ENCODE measurements at regions not wholly inside any gene's neighbourhood (a gene's known extent, or its start where the extent isn't known, plus 50 kb on each side); places are given as distances from the start of the nearest gene placed in this dataset.
"Not testable (repeated sequence)": the region's sequence is repeated elsewhere in the genome, so short reads cannot be mapped to it uniquely, and the experiment has no call there.

- no peak for DNase-seq (ENCODE audit: low read depth)
These were observed 582.6 kb downstream of the SLITRK6 start for GRCh38 chr13:85216576-85216975.

- DNase-seq (ENCODE audit: low read depth) = no peak
These were observed 586.5 kb downstream of the SLITRK6 start for GRCh38 chr13:85212692-85213091.

DNA sequence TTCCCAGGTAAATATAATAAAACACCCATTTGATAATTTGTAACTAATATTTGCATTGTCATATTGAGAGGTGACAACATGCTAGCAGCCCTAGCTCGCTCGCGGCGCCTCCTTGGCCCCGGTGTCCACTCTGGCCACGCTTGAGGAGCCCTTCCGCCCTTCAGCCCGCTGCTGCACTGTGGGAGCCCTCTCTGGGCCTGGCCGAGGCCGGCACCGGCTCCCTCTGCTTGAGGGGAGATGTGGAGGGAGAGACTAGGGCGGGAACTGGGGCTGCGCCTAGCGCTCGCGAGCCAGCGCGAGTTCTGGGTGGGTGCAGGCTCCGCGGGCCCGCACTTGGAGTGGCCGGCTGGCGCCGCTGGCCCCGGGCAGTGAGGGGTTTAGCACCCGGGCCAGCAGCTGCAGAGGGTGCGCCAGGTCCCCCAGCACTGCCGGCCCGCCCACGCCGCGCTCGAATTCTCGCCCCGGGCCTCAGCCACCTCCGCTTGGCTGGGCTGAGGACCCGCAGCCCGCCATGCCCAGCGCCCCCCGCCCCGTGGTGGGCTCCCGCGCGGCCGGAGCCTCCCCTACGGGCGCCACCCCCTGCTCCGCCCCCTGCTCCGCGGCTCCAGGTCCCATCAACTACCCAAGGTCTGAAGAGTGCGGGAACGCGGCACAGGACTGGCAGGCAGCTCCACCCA, 594.4 kb downstream of the SLITRK6 start:
- DNase-seq (ENCODE audit: low read depth) = no peak

DNA sequence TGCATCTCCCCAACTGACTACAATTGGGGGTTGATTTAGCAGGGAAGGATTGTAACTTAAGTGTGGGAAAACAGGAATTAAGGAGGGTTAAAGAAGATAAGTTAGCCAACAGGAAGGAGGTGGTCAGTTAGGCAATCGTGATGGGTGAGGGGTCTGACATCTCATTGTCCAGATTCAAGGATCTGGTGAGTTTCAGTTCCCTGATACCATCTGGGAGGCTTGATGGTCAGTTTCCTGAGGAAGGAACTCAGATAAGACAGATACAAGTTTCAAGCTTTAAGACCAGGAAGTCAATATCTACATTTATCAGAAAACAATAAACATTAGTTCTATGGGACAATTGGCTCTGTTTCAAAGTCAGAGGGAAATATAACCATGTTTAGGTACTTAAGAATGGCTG, 601.8 kb downstream of the SLITRK6 start:
- no peak for DNase-seq (ENCODE audit: low read depth)

DNA sequence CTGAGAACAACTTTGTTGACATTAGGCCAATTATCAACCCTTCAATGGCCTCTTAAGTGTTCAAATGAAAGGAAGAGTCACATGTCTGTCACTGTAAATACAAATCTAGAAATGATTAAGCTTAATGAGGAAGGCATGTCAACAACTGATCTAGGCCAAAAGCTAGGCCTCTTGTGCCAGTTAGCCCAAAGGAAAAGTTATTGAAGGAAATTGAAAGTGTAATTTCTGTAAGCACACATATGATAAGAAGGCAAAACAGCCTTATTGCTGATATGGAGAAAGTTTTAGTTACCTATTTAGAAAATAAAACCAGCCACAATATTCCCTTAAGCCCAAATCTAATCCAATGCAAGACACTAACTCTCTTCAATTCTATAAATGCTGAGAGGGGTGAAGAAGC, 604.7 kb downstream of the SLITRK6 start:
- no peak for DNase-seq (ENCODE audit: low read depth)

GRCh38 chr13:85191996-85192718, 607.1 kb downstream of the SLITRK6 start:
- no peak for DNase-seq (ENCODE audit: low read depth)

GRCh38 chr13:85186356-85187045, 612.7 kb downstream of the SLITRK6 start:
- no peak for DNase-seq (ENCODE audit: low read depth)

- DNase-seq (ENCODE audit: low read depth) = no peak
These were observed 624.9 kb downstream of the SLITRK6 start for GRCh38 chr13:85174291-85174690.

GRCh38 chr13:85170372-85170771, 628.8 kb downstream of the SLITRK6 start:
- no peak for DNase-seq (ENCODE audit: low read depth)

GRCh38 chr13:85166891-85167290, 632.3 kb downstream of the SLITRK6 start:
- DNase-seq (ENCODE audit: low read depth) = no peak

GRCh38 chr13:85163063-85163462, 636.2 kb downstream of the SLITRK6 start:
- DNase-seq (ENCODE audit: low read depth) = no peak

GRCh38 chr13:85148009-85148408, 651.2 kb downstream of the SLITRK6 start:
- DNase-seq (ENCODE audit: low read depth) = no peak

DNA sequence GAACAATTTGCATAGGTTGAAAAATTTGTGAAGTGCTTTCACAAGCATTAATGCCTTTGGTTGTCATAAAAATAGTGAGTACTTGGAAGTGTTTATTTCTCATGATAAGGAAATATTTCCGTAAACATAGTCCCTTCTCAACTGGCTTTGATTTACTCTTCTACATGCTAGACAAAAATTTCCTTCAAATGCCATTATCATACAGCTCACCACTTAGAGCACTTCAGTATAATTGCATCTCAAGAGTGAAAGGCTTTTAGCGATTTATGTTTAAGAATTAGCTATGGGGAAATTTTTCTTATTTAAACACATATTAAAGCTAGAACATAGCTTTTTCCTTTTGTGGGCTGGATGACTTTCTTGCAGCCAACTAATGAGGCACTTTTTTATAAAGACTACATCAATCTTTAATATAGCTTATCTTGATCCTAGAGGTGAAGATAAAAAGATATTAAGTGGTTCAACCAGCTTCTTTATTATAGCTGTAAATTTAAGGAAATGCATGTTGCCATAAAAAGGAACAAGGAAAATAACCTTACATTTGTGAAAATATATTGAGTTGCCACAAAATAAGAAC, 656.8 kb downstream of the SLITRK6 start:
- no peak for DNase-seq (ENCODE audit: low read depth)

DNA sequence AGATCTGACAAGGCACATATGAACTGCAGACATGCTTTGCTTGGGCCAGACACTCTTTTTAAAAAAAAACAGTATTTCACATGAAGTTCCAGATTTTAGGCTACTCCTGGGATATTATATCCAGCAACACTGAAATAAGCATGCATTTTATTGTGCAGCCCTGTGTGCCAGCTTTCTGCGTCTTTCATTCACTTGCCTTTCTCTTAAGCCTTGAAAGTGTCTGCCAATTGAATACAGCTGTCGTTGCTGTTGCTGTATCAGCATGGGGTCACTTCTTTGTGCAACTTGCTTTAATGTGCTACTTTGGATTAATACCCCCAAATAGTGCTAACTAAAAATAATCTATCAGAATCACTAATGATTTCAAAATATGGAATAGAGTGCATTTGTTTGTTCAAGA, 657.8 kb downstream of the SLITRK6 start:
- DNase-seq (ENCODE audit: low read depth) = no peak

DNA sequence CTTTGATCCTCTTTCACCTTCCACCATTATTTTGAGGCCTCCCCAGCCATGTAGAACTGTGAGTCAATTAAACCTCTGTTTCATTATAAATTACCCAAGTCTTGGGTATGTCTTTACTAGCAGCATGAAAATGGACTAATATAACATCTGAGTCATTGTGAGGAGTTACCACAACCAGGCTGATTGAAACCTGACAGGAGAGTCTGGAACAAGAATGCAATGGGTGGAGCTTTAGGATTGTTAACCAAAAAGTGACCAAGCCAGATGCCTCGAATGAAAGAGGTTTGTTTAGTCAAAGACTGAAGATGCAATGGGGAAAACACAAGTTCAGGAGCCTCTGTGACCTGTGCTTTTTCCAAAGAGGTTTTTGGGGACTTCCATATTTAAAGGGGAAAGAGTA, 659.0 kb downstream of the SLITRK6 start:
- peak; percentile 9 for DNase-seq (ENCODE audit: low read depth)

- no peak for DNase-seq (ENCODE audit: low read depth)
These were observed 661.7 kb downstream of the SLITRK6 start for GRCh38 chr13:85137516-85137915.

DNA sequence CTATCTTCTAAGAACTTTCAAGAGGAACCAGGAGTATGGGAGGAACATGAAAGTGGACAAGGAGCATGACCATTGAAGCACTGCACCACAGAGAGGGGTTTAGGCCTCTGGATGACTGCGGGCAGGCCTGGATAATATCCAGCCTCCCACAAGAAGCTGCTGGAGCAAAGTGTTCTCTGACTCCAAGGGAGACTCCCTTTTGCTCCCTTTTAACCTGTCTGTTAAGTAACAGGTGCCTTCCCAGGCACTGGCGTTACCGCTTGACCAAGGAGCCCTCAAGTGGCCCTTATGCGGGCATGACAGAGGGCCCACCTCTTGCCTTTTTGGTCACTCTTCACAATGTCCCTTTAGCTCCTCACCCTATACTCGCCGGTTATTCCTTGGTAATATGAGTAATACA, 666.2 kb downstream of the SLITRK6 start:
- DNase-seq (ENCODE audit: low read depth) = no peak

GRCh38 chr13:85123501-85123900, 675.7 kb downstream of the SLITRK6 start:
- DNase-seq (ENCODE audit: low read depth) = not testable (repeated sequence)

GRCh38 chr13:85108356-85108755, 690.9 kb downstream of the SLITRK6 start:
- DNase-seq (ENCODE audit: low read depth) = no peak

GRCh38 chr13:85099245-85099644, 700.0 kb downstream of the SLITRK6 start:
- no peak for DNase-seq (ENCODE audit: low read depth)

DNA sequence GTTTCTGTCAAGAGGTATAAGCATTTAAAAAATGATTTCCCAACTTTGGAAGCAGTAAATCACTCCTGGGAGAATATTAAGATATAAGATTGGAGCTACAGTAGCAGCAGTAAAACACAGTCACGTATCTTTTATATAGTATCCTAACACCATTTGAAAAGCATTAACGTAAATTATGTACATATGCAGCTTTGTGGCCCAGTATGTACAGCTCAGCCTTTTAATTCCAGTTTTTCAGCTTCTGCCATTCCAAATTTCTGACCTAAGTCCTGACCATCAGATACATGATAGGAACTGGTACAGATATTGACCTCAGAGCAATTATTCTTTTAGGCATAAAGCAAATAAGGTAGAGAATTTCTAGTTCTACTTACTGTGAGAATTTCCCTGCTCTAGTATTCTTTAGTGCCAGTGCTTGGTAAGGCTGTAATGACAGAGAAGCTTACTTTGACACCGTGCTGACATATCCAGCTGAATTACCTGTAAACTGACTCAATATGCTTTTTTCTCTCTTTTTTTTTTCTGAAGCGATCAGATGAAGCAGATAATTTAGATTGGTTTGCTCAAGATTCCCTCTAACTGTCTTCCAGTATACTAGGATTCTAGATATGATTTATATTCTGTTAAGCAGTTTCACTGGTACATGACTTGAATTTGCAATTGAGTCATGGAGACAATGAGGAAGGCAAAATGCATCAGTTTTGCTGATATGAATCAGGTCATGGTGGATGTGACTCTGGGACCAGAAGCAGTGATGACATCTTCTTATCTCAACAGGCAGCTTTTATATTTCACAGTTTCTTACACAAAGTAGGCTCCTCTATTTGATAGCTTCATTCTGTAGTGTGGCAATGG, 703.6 kb downstream of the SLITRK6 start:
- no peak for DNase-seq (ENCODE audit: low read depth)

DNA sequence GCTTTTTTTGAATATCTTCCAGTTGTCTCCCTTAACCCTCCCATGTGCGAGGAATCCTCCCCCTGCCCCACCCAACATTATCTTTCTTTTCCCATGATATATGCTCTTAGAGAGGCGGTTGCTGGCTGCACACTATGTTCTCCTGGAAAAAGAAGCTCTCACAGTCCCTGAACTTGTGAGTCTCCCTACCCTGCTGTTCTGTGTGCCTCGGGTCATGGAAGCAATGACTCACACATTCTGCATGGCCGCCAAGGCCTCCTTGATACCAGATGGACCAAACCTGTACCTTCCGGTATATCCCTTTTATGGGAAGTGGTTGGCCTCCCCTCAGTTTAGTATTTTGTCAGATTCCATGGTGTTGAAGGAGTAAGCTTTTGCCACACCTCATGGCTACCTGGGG, 705.4 kb downstream of the SLITRK6 start:
- peak; percentile 57 for DNase-seq (ENCODE audit: low read depth)
